COR-L47 (cell line): ENCODE measurements at regions not wholly inside any gene's neighbourhood (a gene's known extent, or its start where the extent isn't known, plus 50 kb on each side); places are given as distances from the start of the nearest gene placed in this dataset.
"Not testable (repeated sequence)": the region's sequence is repeated elsewhere in the genome, so short reads cannot be mapped to it uniquely, and the experiment has no call there.

ENCODE experiments used
- DNase-seq: peaks from one replicate; lab custom pipeline; 2025; lab: John Stamatoyannopoulos, UW

DNA sequence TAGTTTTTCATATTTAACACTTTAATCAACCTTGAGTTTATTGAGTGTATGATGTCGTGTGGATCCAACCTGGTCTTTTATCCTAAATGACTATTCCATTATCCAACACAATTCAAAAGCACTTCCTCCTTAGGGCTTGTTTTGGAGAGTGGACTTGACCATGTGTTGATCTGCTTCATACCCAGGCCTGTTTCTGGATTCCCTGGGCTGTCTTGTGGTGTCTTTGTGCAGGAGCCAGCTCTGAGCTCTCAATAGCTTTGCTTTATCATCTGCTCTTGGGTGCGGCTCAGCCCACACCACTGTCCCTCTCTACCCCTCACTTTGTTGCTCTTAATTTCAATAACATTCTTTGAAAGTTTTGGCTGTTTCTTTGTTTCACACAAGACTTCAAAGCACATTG is 70.9 kb upstream of the CHST15 start:
- no peak for DNase-seq

DNA sequence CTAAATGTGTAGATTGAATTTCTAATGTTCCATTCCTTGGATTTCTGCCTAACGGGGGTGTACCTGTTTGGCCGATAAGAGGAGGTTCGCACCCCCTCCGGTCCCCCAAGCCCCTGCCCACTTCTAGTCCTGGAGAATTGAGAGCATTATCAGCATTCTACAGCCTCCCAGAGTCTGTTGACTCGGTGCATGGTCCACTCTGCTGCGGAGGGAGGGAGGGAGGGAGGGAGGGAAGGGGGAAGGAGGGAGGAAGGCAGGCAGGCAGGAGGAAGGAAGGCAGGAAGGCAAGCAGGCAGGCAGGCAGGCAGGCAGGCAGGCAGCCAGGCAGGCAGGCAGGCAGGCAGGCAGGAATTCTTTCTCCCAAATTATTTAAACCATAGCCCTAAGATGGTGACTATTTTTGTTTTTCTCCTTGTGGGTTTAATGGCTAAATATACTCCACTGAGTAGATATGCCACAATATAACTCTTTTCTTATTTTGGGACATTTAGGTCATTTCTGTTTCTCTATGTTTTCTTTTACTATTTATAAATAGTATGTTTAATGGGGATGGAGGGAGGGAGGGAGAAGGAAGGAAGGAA is 69.5 kb upstream of the CHST15 start:
- no peak for DNase-seq

DNA sequence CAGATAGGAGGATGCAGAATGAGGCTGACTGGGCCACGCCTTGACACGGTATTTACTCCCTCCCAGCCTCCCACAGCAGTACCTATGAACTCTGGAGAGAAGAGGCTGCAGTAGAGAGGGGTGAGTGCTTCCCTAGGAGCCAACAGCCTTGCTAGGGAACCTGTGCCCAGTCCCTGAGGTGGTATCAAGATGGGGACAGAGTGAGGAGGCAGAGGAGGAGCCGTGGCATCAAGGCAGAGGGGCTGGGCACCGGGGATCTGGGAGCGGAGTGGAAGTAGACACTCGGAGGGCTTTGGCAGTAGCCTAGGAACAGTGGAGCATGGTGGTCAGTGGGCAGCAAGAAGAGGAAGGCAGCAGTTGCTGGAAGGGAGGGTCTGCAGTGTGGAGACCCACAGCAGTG is 68.7 kb upstream of the CHST15 start:
- no peak for DNase-seq

DNA sequence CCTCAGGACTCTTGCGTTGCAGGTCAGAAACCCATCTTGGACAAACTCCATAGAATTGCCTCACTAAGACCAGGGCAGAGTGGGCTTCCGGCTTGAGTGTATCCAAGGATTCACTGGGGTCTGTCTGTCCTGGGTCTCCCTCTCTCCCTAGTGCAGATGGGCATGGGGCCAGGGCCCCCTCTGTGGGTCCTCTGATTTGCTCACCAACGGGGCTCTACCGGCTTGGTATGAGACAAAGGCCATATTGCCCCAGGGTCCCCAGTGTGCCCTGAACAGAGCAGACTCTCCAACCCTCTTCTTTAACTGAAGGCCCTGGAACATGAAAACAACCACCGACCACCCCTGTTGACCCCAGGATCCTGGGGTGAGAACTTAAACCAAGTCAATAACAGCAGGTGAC is 68.2 kb upstream of the CHST15 start:
- no peak for DNase-seq

DNA sequence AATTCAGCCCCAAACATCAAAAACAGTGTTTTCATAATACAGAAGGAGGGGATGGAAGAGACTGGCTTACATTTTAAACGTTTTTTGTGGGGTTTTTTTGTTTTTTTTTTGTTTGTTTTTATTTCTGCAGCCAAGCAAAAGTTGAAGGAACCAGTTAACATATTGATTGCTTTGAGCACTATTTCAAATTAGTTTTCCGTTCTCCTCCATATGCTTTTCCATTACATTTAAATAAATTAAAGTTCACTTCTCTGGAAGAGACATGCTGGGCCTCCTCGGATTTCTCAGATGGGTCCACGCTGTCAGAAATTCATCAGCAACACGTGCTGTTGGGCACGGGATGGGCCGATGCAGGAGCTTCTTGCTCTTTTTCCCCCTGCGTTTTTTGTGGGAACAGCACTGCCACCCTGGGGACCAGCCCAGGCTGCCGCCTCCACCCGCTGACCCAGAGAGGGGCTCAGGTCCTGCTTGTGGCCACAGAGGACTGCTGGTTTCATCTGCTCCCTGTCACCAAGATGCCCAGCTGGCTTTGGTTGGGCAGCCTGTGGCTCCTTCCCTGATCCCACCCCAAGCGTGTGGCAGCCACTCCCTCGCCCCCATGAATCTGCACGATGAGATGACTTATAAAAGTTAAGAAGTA is 67.7 kb upstream of the CHST15 start:
- DNase-seq: no peak

DNA sequence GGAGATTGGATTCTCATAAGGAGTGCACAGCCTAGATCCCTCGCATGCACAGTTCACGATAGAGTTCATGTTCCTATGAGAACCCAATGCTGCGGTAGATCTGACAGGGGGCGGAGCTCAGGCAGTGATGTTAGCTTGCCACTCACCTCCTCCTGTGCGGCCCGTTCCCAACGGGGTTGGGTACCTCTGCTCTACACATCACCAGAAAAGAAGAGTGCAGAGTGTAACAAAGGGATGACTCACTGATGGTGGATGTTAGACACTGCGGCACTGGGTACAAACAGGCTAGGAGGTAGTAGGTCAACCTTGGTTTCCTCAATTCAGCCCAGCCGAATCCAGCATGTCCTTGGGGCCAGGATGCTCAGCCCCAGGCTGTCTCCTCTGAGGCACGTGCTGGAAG is 66.8 kb upstream of the CHST15 start:
- no peak for DNase-seq

DNA sequence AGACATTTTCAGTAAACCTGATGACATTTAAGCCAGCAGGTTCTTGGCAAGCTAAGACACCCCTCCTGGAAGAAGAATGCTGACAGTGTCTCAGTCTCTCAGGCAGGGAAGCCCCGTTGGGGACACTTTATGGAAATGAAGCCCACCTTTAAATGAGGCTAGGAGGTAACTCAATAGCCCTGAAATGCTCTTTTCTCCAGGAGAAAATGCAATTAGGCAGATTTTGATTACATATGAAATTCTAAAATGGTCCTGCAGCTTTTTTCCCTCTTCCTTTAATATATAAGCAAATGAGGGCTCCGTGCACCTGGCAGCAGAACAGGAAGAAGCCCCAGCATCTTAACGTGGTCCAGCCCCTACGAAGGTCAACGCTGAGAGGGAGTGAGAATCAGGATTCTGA is 65.8 kb upstream of the CHST15 start:
- no peak for DNase-seq

DNA sequence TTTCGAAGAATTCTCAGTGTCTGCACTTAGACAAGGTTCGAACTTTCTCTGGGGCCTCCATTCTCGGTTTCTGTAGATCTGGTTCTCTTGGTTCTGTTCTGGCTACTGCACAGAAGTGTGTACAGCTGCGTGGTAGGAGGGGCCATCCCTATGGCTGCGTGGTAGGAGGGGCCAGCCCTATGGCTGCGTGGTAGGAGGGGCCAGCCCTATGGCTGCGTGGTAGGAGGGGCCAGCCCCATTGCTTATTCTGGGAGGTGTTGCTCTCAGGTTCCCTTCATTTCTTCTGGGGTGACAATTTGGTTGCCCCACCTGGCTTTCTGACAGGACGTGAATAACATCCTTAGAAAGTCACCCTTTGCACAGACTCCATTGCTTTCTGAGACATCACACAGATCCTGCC is 65.2 kb upstream of the CHST15 start:
- no peak for DNase-seq

DNA sequence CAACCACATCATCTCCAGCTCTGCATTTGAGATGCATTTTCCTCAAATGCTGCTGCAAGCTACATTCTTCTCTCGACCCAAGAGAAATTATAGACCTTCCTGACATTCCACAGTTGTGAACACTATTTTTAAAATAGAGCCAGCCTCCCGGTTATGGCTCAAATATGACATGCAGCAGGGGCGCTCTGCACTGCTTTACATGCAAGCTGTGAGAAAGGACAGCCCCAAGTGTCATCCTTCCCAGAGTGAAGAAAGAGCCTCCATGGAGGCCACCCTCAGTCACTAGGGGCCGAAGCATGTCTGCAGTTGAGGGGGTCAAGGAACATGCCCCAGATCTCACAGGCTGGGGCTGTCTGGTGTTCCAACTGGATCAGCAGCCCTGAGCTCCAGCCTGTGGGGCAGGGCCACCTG is 63.9 kb upstream of the CHST15 start:
- DNase-seq: no peak

DNA sequence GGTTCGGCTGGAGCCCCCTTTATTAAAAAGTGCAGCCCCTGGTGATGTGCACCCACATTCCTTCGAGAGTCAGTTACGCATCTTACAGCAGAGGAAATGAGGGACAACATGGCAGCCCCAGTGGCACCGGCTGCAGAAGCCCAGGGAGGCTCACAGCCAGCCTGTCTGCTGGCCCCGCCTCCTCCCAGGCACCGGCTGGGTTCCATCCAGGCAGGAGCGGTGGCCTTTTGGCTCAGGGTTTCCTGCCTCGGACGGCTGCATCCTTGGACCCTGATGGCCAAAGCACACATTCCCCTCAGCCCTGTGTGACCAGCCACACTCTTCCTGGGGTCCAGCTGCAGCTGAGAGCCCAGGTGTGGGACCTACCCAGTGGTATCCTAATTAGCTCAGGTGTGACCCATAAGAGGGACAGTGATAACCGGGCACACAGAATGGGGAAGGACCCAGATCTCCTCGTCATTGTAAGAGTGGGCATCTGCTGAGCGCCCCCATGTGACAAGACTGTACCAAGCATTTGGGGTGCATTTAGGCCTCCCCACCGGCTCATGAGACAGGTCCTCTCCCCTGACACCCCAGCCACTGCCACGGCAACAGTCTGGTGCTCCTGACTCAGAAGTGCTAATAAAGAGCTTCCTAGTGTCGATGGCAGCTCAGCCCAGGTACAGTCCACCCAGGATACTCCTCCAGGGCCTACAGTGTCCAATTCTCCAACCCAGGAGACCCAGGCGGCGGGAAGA is 63.3 kb upstream of the CHST15 start:
- no peak for DNase-seq

DNA sequence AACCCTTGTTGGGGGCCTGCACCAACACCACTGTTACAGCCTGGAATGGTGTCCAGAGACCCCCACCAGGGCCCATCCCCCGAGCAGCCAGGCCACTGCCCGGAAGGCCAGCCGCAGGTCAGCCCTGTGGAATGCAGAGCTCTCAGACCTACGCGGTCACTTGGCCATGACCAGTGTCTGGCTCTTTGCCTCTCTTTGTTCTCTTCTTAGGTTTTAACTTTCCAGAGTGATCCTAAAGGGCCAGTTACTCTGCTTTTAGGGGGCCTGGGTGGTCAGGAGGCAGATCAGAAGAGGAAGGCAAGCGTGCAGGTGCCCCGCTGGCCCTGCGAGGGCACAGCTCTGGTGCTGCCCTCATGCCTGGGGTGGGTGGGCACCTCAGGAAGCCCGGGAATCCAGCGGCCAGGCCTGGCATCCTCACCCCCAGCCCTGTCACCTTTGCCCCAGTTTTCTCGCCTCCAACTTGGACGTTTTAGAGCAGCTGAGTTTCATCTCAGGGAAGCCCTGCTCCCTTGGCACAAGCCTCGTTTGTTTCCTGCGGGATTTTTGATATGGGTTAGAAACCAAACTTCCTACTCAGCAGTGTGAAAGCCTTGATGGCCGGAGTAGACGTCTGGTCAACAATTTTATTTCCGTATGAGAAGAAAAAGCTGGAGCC is 62.5 kb upstream of the CHST15 start:
- DNase-seq: no peak

DNA sequence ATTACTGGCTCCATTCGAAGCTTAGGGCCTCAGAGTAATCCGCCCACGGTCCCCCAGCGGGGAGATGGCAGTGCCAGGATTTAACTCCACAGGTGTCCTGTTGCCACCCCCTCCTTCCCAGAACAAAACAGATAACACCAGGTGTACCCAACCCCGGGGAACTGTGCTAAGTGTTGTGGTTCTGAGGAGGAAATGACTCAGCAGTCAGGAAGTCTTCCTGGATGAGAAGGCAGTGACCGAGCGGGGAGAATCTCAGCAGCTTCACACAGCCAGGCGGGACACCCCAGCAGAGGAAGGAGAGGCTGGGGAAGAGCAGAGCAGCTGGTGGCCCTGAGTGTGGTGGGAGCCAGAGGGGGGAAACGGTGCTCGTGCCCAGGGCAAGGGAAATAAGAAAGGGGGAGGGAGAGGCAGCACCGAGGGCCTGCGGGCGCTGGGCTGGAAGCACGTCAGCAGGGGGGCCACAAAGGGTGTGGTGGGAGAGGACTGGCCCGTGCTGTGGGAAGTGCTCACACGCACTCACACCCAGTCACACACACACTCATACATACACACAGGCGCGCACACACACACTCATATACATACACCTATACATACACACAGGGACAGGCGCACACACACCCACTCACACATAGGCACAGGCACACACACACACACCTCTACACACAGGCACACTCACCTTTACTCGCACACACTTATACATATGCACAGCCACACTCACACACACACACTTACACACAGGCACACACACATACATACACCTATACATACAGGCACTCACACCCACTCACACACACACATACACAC is 59.8 kb upstream of the CHST15 start:
- peak; percentile 88 for DNase-seq

DNA sequence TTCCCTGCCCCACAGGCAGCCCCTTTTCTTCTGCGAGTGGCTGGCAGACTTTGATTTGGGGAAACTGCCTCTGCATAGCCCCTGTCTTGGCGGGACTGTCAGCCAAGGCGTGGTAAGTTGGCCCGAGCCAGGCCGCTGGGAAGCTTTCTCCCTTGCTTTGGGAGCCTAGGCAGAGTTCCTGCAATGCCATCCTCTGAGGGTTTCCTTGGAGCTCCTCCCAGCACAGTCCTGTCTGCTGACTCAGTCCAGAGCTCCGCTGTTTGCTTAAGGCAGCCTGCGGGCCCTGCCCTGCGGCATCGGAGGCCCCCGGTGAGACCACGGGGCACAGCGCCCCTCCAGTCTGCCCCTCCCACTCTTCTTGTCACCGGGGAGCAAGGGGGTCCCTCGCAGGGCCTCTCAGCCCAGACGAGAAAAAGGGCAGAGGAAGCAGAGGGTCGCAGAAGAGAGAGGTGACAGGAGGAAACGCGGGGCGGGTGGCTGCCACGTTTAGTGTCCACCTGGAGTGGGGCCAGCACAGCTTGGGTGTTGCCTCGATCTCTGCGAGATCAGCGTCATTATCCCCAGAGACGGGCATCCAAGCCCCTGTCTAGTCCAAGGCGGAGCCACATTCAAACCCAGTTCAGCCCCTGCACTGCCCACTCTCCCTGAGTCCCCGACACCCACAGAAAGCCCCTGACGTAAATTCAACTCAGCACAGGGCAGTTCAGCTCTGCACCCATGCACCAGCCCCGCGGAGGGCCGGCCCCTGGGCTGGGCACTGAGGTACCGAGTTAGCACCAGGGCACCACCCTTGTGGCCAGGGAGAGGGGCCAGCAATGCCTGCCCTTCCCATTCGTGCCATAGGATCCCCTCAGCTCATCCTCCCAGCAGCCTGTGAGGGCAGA is 59.0 kb upstream of the CHST15 start:
- no peak for DNase-seq

DNA sequence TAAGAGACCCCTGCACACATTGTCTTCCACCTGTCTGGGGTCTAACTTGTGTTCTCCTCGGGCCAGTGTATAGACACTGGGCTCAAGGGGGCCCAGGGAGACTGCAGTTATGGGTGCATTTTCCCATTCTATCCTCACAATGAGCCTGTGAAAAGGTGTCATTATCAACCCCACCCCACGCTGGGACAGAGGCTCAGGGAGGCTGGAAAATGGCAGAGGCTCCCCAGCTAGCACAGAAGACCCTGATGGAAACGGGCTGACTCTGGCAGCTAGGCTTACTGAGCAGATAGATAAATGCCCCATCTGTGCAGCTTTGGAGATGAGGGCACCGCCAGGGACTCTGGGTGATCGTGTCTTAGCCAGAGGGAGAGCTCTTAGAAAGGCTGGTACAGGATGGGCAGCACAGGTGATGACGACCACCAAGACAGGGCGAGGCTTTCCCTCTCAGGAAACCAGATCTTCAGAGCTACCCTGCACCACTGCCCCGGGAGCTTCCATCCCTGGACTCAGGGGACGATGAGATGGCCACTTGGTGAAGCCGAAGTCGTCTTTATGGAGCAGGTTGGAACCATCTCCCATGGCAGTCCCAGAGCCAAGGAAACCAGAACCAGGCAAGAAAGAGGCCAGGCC is 58.2 kb upstream of the CHST15 start:
- no peak for DNase-seq

DNA sequence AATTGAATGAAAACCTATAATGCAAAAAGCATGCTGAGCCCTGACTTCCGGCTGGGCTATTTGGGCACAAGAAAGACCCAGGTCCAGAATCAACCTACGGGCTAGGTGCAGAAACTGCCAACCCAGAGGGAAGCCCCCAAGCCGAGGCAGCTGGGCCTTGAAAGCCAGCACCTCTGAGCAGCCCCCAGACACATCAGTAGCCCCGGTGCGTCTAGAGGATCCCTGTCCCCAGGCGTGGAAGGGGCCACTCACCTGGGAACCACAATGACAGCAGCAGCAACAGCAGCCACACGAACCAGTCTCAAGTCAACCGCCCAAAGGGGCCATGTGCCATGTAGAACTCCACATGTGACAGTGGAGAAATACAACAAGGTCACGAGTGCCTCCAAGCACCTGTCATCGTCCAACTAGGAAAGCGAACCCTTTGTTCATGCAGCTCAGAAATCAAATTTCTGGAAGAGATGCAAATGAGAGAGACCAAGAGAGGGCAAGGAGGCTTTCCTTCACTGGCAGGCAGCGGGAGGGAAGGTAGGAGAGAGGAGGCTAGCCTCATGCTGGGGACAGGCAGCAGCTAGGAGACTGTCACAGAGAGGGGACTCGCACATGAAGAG is 57.5 kb upstream of the CHST15 start:
- DNase-seq: no peak

DNA sequence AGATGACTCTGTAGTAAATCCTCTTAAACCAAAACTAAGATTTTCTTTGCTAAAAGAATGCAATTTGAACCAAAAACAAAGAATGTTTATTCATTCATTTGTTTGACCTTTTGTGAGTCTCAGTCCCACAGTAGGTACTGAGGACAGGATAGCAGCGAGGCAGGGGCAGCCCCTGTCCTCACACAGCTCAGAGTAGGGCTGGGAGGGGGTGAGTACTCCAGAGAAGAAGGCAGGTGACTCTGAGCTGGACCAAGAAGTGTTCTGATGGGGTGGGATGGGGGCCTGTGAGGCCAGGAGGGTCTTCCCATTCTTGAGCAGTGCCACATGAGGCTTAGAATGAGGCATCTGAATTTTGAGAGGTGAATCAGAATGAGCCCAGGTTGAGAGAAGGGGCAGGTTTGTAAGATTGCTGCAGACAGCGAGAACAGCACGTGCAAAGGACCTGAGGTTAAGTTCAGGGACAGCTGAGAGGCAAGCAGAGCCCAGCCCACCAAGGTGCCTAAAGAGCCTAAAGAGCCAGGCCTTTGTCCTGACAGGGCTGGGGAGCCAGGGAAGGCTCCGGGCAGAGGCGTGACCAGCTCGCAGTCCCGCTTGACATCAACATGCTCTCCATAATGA is 56.9 kb upstream of the CHST15 start:
- DNase-seq: no peak

DNA sequence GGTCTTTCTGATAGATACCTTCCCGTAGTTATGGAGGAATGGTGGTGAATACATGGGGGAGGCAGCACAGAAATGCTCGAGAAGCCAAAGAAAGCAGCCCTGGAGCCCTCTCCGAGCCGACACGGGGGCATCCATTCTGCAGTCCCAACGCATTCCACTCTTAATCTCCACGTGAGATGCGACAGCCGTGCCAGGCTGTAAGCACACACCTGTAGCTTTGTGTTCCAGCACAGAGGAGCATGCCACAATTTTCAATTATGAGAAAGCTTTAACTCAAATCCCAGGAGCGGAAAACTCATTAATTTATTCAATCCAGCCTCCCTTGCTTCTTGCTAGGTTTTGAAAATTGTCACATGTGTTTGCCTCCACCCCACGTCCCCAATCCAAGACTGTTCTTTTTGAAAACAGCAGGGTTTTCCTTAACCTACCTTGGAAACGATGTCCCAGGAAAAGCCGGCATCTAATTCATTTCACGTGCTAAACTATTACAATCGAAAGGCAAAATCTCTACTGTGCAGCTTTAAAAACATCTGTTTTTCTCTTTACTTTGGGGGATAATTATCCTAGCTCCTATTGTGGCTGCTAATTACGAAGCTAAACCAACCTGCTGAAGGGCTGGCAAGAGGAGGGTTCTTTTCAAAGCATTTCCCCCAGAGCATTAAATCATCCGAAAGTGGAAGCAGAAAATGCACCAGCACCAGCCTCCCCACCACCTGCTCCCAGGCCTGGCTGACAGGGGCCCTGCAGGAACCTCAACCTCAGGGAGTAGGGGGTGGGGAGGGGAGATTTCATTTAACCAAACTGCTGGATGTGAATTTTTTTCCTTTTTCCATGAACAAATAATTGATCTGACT is 56.0 kb upstream of the CHST15 start:
- peak; percentile 57 for DNase-seq

DNA sequence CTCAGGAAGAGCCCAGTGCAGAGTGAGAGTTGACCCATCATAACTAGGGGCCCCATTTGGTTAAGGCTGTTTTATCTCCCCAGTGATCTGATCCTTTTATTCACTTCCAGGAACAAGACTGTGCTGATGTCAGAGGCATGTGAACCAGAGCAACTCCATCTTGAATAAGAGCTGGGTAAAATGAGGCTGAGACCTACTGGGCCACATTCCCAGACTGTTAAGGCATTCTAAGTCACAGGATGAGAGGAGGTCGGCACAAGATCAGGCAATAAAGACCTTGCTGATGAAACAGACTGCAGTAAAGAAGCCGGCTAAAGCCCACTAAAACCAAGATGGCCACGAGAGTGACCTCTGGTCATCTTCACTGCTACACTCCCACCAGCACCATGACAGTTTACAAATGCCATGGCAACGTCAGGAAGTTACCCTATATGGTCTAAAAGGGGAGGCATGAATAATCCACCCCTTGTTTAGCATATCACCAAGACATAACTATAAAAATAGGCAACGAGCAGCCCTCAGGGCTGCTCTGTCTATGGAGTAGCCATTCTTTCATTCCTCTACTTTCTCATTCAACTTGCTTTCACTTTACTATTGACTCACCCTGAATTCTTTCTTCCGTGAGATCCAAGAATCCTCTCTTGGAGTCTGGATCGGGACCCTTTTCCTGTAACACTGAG is 55.3 kb upstream of the CHST15 start:
- not testable (repeated sequence) for DNase-seq
